GM21528 (cell line): ENCODE measurements at regions not wholly inside any gene's neighbourhood (a gene's known extent, or its start where the extent isn't known, plus 50 kb on each side); places are given as distances from the start of the nearest gene placed in this dataset.

Experiments used
- ATAC-seq: cut with Tn5 transposase; IDR thresholded peaks from one replicate; pipeline ENCODE4 v1.9.1; 2021; ENCODE audit warnings: mild to moderate bottlenecking, moderate library complexity; ENCODE audit not compliant: unreplicated experiment, low FRiP score

- no peak for ATAC-seq
These were observed 326.9 kb downstream of the LPIN1 start for GRCh38 chr2:12073217-12073852.

- ATAC-seq, result no peak
These were observed 327.9 kb downstream of the LPIN1 start for GRCh38 chr2:12074126-12074844.

- no peak for ATAC-seq
These were observed 328.4 kb downstream of the LPIN1 start for GRCh38 chr2:12074845-12075217.

- ATAC-seq, result no peak
These were observed 329.2 kb downstream of the LPIN1 start for GRCh38 chr2:12075603-12076002.

- no peak for ATAC-seq
These were observed 330.4 kb downstream of the LPIN1 start for GRCh38 chr2:12076810-12077209.

GRCh38 chr2:12080360-12080759, 333.9 kb downstream of the LPIN1 start:
- ATAC-seq, result no peak

- ATAC-seq, result no peak
These were observed 335.2 kb downstream of the LPIN1 start for GRCh38 chr2:12081481-12082210.

GRCh38 chr2:12083081-12083581, 336.7 kb downstream of the LPIN1 start:
- ATAC-seq, result no peak

- no peak for ATAC-seq
These were observed 337.4 kb downstream of the LPIN1 start for GRCh38 chr2:12083713-12084419.

- no peak for ATAC-seq
These were observed 340.7 kb downstream of the LPIN1 start for GRCh38 chr2:12087175-12087574.

- no peak for ATAC-seq
These were observed 341.4 kb downstream of the LPIN1 start for GRCh38 chr2:12087671-12088380.

- no peak for ATAC-seq
These were observed 342.6 kb downstream of the LPIN1 start for GRCh38 chr2:12089001-12089400.

- ATAC-seq, result no peak
These were observed 343.1 kb downstream of the LPIN1 start for GRCh38 chr2:12089496-12089895.

GRCh38 chr2:12090072-12090471, 343.6 kb downstream of the LPIN1 start:
- ATAC-seq, result no peak

- ATAC-seq, result no peak
These were observed 344.2 kb downstream of the LPIN1 start for GRCh38 chr2:12090590-12090989.

- ATAC-seq, result no peak
These were observed 344.9 kb downstream of the LPIN1 start for GRCh38 chr2:12091201-12091806.

GRCh38 chr2:12094134-12094533, 347.7 kb downstream of the LPIN1 start:
- no peak for ATAC-seq

GRCh38 chr2:12096051-12096787, 349.8 kb downstream of the LPIN1 start:
- ATAC-seq, result no peak

- no peak for ATAC-seq
These were observed 350.5 kb downstream of the LPIN1 start for GRCh38 chr2:12096788-12097449.
